Panc1 (cell line): ENCODE measurements at regions not wholly inside any gene's neighbourhood (a gene's known extent, or its start where the extent isn't known, plus 50 kb on each side); places are given as distances from the start of the nearest gene placed in this dataset.

ENCODE experiments used
- TCF7L2 ChIP-seq: IDR thresholded peaks from 2 replicates; pipeline ENCODE4 v1.6.1; 2011; ENCODE audit warnings: mild to moderate bottlenecking, low read depth, low read length, inconsistent platforms
- TF ChIP-seq, protein P1 (sequence below): fragments of 450-650 bp; IDR thresholded peaks from 2 replicates; pipeline ENCODE4 v1.5.1; 2017; ENCODE audit warnings: mild to moderate bottlenecking

DNA sequence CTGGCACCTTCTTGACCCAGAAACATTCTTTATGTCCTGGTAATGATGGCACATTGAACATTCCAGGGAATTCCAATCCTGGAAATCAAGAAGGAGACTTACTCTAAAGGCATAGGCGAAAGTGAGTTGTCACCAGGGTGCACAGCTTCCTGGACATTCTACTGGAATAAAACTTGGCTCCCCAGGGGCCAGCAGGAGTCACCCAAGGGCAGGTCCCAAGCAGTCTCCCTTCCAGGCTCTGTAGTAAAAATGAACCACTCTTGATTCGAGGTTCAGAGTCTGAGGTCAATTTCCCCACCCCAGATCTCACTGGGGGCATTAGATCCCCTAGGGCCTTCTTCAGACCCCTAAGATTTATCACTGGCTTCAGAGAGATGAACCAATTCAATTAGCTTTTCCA, 338.7 kb upstream of the GATB start:
- no peak for TF ChIP-seq TCF7L2
- TF ChIP-seq, protein P1, sequence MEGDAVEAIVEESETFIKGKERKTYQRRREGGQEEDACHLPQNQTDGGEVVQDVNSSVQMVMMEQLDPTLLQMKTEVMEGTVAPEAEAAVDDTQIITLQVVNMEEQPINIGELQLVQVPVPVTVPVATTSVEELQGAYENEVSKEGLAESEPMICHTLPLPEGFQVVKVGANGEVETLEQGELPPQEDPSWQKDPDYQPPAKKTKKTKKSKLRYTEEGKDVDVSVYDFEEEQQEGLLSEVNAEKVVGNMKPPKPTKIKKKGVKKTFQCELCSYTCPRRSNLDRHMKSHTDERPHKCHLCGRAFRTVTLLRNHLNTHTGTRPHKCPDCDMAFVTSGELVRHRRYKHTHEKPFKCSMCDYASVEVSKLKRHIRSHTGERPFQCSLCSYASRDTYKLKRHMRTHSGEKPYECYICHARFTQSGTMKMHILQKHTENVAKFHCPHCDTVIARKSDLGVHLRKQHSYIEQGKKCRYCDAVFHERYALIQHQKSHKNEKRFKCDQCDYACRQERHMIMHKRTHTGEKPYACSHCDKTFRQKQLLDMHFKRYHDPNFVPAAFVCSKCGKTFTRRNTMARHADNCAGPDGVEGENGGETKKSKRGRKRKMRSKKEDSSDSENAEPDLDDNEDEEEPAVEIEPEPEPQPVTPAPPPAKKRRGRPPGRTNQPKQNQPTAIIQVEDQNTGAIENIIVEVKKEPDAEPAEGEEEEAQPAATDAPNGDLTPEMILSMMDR: no peak
